ENCODE measurements at regions not wholly inside any gene's neighbourhood (a gene's known extent, or its start where the extent isn't known, plus 50 kb on each side); places are given as distances from the start of the nearest gene placed in this dataset.
"Not testable (repeated sequence)": the region's sequence is repeated elsewhere in the genome, so short reads cannot be mapped to it uniquely, and the experiment has no call there.

- H3K4me3 ChIP-seq (ENCODE audit: low read depth, low read length), result no peak overlapping the region
- TF ChIP-seq CTCF (IDR thresholded peaks at IDR 0.05; ENCODE audit: borderline replicate concordance, insufficient read depth, low read depth, low read length), result no peak
Measured at GRCh38 chr14:48251290-48251689, 575.9 kb upstream of the MDGA2 start.

GRCh38 chr14:48250575-48250974, 575.2 kb upstream of the MDGA2 start:
- no peak overlapping the region for H3K4me3 ChIP-seq (ENCODE audit: low read depth, low read length)
- no peak for TF ChIP-seq CTCF (IDR thresholded peaks at IDR 0.05; ENCODE audit: borderline replicate concordance, insufficient read depth, low read depth, low read length)

DNA sequence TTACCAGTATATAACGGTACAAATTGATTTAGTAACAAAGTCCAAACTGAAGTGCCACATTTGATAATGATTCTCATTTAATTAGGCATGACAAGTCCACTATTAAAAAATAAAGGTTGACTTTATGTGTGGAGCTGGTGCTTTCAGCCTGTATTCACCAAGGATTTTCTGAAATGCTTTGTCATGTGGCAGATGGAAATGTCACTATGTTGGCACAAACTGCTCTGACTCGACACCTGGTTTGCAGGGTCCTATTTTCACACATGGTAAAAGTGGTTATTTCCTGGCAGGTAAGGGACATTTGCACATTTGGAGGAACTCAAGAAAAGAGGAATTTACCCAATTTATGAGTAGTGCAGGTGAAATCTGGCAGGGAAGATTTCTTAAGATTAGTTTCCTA, 572.6 kb upstream of the MDGA2 start:
- no peak for TF ChIP-seq CTCF (IDR thresholded peaks at IDR 0.05; ENCODE audit: borderline replicate concordance, insufficient read depth, low read depth, low read length)
- no peak overlapping the region for H3K4me3 ChIP-seq (ENCODE audit: low read depth, low read length)

DNA sequence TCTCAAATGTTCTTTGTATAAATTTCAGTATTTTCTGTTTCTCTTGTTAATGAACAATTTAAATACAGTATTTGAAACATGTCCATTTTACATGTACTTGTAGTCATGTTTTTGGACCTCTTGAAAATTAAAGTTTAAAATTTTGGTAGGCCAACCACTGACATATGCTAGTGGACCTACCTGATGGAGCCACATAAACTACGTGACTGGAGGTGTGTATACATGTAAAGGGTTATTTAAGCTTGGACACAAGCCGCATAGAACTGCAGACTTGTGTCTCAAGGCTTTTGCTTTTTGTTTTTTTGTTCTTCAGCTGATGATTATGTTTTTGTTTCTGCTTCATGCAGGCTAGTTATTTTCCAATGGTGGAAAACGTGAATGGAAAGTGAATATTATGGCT, 568.5 kb upstream of the MDGA2 start:
- no peak for TF ChIP-seq CTCF (IDR thresholded peaks at IDR 0.05; ENCODE audit: borderline replicate concordance, insufficient read depth, low read depth, low read length)
- H3K4me3 ChIP-seq (ENCODE audit: low read depth, low read length), result no peak overlapping the region

DNA sequence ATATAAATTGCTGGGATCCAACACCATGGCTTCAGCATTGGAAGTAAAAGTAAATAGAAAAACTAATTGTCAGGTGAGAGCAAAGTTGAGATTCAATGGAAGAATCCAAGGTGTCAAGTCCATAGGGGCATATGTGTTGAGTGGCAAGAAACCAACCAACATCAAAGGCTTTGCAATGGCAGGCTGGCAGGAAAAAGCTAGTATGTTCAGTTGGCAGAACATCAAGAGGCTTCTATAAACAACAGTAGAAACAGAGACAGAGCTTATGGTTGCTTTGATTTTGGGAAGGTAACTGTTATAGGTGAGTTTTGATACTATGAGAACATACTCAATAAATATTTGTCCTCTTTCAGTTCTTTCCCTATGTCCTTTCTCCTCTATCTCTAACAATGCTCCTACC, 553.7 kb upstream of the MDGA2 start:
- H3K4me3 ChIP-seq (ENCODE audit: low read depth, low read length), result no peak overlapping the region
- TF ChIP-seq CTCF (IDR thresholded peaks at IDR 0.05; ENCODE audit: borderline replicate concordance, insufficient read depth, low read depth, low read length), result no peak

- no peak for TF ChIP-seq CTCF (IDR thresholded peaks at IDR 0.05; ENCODE audit: borderline replicate concordance, insufficient read depth, low read depth, low read length)
Measured at GRCh38 chr14:48193893-48194292, 518.5 kb upstream of the MDGA2 start.

GRCh38 chr14:48149624-48150023, 474.2 kb upstream of the MDGA2 start:
- not testable (repeated sequence) for H3K4me3 ChIP-seq (ENCODE audit: low read depth, low read length)

More at GRCh38 chr14:48193893-48194292, 518.5 kb upstream of the MDGA2 start:
- no peak overlapping the region for H3K4me3 ChIP-seq (ENCODE audit: low read depth, low read length)

- TF ChIP-seq CTCF (IDR thresholded peaks at IDR 0.05; ENCODE audit: borderline replicate concordance, insufficient read depth, low read depth, low read length), result no peak
- no peak overlapping the region for H3K4me3 ChIP-seq (ENCODE audit: low read depth, low read length)
Measured at GRCh38 chr14:48140804-48141203, 465.4 kb upstream of the MDGA2 start.
